Transverse colon (tissue), 4 donors: ENCODE measurements at regions not wholly inside any gene's neighbourhood (a gene's known extent, or its start where the extent isn't known, plus 50 kb on each side); places are given as distances from the start of the nearest gene placed in this dataset.

Experiments used
- DNase-seq: peaks from one replicate; pipeline ENCODE4 v3.0.0-alpha.2; 2019
- H3K27ac ChIP-seq, 4 donors: fragments of 200-600 bp; sonication (generic); 2 replicates each; pipeline ENCODE4 v1.5.1; 2016 to 2018; ENCODE audit warnings: inconsistent platforms in 4 of 4
- H3K27me3 ChIP-seq: fragments of 200-600 bp; sonication (generic); 2 replicates; pipeline ENCODE4 v1.5.1; 2017; ENCODE audit warnings: inconsistent platforms
- H3K36me3 ChIP-seq, 4 donors: fragments of 200-600 bp; sonication (generic); 2 replicates each; pipeline ENCODE4 v1.5.1; 2017 to 2019; ENCODE audit warnings: inconsistent platforms in 4 of 4
- H3K4me1 ChIP-seq, 4 donors: fragments of 200-600 bp; sonication (generic); 2 replicates each; pipeline ENCODE4 v1.5.1; 2017 to 2020; ENCODE audit warnings: inconsistent platforms in 4 of 4
- H3K4me3 ChIP-seq, 4 donors: fragments of 200-600 bp; sonication (generic); 1 replicate in 1 of 4; 2 replicates in 3 of 4; pipeline versions ENCODE4 v1.5.1 to v1.6.1; 2017 to 2019; ENCODE audit warnings: inconsistent platforms in 4 of 4
- H3K9me3 ChIP-seq, 2 donors: fragments of 200-600 bp; sonication (generic); 2 replicates each; pipeline ENCODE4 v1.5.1; 2017 to 2019; ENCODE audit warnings: inconsistent platforms in 2 of 2
- CTCF ChIP-seq, 5 experiments: fragments of 200-600 bp in 3 of 5; fragments of 450-650 bp in 2 of 5; sonication (generic) in 3 of 5; IDR thresholded peaks; 1 replicate in 2 of 5; 2 replicates in 3 of 5; pipeline ENCODE4 v1.5.1; 2016 to 2017; ENCODE audit warnings: antibody characterized with exemption in 5 of 5, inconsistent platforms in 3 of 5, mild to moderate bottlenecking in 2 of 5, moderate library complexity in 1 of 5
- EP300 ChIP-seq: sonication (generic); formaldehyde crosslinking; IDR thresholded peaks from one replicate; pipeline ENCODE4 v1.6.1; 2017; ENCODE audit warnings: antibody characterized with exemption, low read depth
- POLR2A ChIP-seq: fragments of 450-650 bp; IDR thresholded peaks from one replicate; pipeline ENCODE4 v1.6.1; 2016; ENCODE audit warnings: antibody characterized with exemption, mild to moderate bottlenecking, moderate library complexity
- POLR2AphosphoS5 ChIP-seq, 3 donors: sonication (generic); formaldehyde crosslinking; IDR thresholded peaks; one replicate each; pipeline ENCODE4 v1.6.1; 2016; ENCODE audit warnings: antibody characterized with exemption in 3 of 3
- WGBS, 2 donors: methylation state at CpG; one replicate each; pipeline ENCODE4 v1.1.5; 2018; ENCODE audit warnings: low coverage in 1 of 2; 5-methylcytosine and 5-hydroxymethylcytosine counted together
- in situ Hi-C, 4 donors: fragments of 200-750 bp; cut with MboI; loops; one replicate each; pipeline versions ENCODE4 v1.15.0 to v1.15.1; 2017; ENCODE audit warnings: low sequenced_read_pairs in 3 of 4, low pct_ligation_motif_present in 1 of 4, low pct_unique_long_range_greater_than_20kb in 1 of 4
- intact Hi-C: fragments of 100-400 bp; cut with DNase I; formaldehyde crosslinking; loops from one replicate; pipeline ENCODE4 v1.15.1; 2023; ENCODE audit warnings: low total_unique reads

DNA sequence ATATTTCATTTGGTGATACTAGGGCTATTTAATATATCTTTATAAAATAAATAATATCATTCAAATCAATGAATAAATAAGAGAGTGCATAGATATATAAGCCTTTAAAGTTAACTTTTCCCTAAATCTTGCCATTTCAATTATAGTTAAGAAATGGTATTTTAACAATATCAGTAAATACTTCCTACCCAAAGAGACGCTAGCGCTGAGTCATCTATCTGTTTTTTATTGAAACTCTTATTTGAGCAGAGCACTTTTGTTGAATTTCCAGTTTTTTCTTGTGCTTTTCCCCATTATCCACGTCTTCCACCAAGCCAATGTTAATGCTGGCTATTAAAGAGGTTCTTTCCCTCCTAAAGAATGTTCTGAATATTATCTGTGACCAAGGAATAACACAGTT is 639.3 kb downstream of the DSC3 start:
- no peak for DNase-seq
- no peak overlapping the region for H3K4me3 ChIP-seq
- H3K36me3 ChIP-seq = no peaks in the 10 kb centered on the region
- no peaks in the 10 kb centered on the region for H3K27me3 ChIP-seq
- no peaks in the 10 kb centered on the region for H3K9me3 ChIP-seq
- H3K27ac ChIP-seq = no peak overlapping the region
- no peaks in the 10 kb centered on the region for H3K4me1 ChIP-seq
- WGBS, 2 donors = 52 to 68% methylated on average over 3 of the region's 3 CpGs
- in situ Hi-C loops (no loop called here), intact Hi-C loops (no loop called here)
- TF ChIP-seq POLR2AphosphoS5 (IDR thresholded peaks at IDR 0.05) (no peak), CTCF (IDR thresholded peaks at IDR 0.05) (no peak), POLR2A (no peak), EP300 (no peak)

GRCh38 chr18:30387401-30387800 is 655.1 kb downstream of the DSC3 start:
- Histone ChIP-seq H3K27ac (no peak overlapping the region), H3K9me3 (no peaks in the 10 kb centered on the region), H3K4me1 (no peaks in the 10 kb centered on the region), H3K27me3 (no peaks in the 10 kb centered on the region), H3K36me3 (no peaks in the 10 kb centered on the region), H3K4me3 (no peak overlapping the region)
- WGBS, 2 donors = 15% methylated on average over 2 of the region's 2 CpGs; no CpG with 5 or more reads in 1 of the 2 donors
- no peak for DNase-seq
- intact Hi-C loops (no loop called here), in situ Hi-C loops (no loop called here)
- no peak for TF ChIP-seq EP300
- no peak for TF ChIP-seq POLR2AphosphoS5 (IDR thresholded peaks at IDR 0.05)
- no peak for TF ChIP-seq CTCF (IDR thresholded peaks at IDR 0.05)
- TF ChIP-seq POLR2A = no peak

GRCh38 chr18:30386624-30387023 is 655.9 kb downstream of the DSC3 start:
- in situ Hi-C loops (no loop called here), intact Hi-C loops (no loop called here)
- H3K27me3 ChIP-seq = no peaks in the 10 kb centered on the region
- no peak for TF ChIP-seq CTCF (IDR thresholded peaks at IDR 0.05)
- no peak for TF ChIP-seq POLR2AphosphoS5 (IDR thresholded peaks at IDR 0.05)
- no peak for TF ChIP-seq POLR2A
- TF ChIP-seq EP300 = no peak
- no peak overlapping the region for H3K27ac ChIP-seq
- H3K36me3 ChIP-seq = no peaks in the 10 kb centered on the region
- DNase-seq = no peak
- WGBS, 2 donors = 38 to 55% methylated on average over 5 of the region's 5 CpGs
- H3K9me3 ChIP-seq = no peaks in the 10 kb centered on the region
- H3K4me1 ChIP-seq = no peaks in the 10 kb centered on the region
- H3K4me3 ChIP-seq = no peak overlapping the region

GRCh38 chr18:30385684-30386083 is 656.9 kb downstream of the DSC3 start:
- WGBS, 2 donors = 44 to 53% methylated on average over 1 of the region's 1 CpG
- TF ChIP-seq POLR2AphosphoS5 (IDR thresholded peaks at IDR 0.05) = no peak
- TF ChIP-seq CTCF (IDR thresholded peaks at IDR 0.05) = no peak
- no peak for TF ChIP-seq EP300
- no peak for TF ChIP-seq POLR2A
- Histone ChIP-seq H3K27ac (no peak overlapping the region), H3K27me3 (no peaks in the 10 kb centered on the region), H3K9me3 (no peaks in the 10 kb centered on the region), H3K4me3 (no peak overlapping the region), H3K36me3 (no peaks in the 10 kb centered on the region), H3K4me1 (no peaks in the 10 kb centered on the region)
- no peak for DNase-seq
- in situ Hi-C loops = no loop called here
- intact Hi-C loops = no loop called here
